ENCODE measurements at regions not wholly inside any gene's neighbourhood (a gene's known extent, or its start where the extent isn't known, plus 50 kb on each side); places are given as distances from the start of the nearest gene placed in this dataset.

GRCh38 chr18:77755187-77755586 is 505.5 kb downstream of the GALR1 start:
- DNase-seq, result no peak
- ATAC-seq (ENCODE audit: insufficient read depth, low read depth), result no peak

GRCh38 chr18:77761332-77761731 is 511.7 kb downstream of the GALR1 start:
- no peaks in the 10 kb centered on the region for H3K9me3 ChIP-seq (ENCODE audit: insufficient read depth, low read length, severe bottlenecking)
- no peak overlapping the region for H2AFZ ChIP-seq (ENCODE audit: low read depth, low read length)
- no peaks in the 10 kb centered on the region for H3K79me2 ChIP-seq (ENCODE audit: insufficient read depth, low read length)
- no peak for ATAC-seq (ENCODE audit: insufficient read depth, low read depth)
- H3K4me3 ChIP-seq (ENCODE audit: low read depth in 1 of 2, low read length in 2 of 2), result no peak overlapping the region
- no peaks in the 10 kb centered on the region for H3K4me1 ChIP-seq (ENCODE audit: insufficient read depth, low read length)
- no peak overlapping the region for H3K9ac ChIP-seq (ENCODE audit: low read depth, low read length)
- no peak for DNase-seq
- no peak overlapping the region for H3K4me2 ChIP-seq (ENCODE audit: insufficient read depth, low read length)
- no peaks in the 10 kb centered on the region for H3K36me3 ChIP-seq (ENCODE audit: insufficient read depth, low read length)
- H3K27me3 ChIP-seq (ENCODE audit: insufficient read depth, low read length, poor library complexity), result peaks cover 13% of the 10 kb centered on the region
- no peak overlapping the region for H3K27ac ChIP-seq (ENCODE audit: low read length)
- no peak for TF ChIP-seq EZH2 (IDR thresholded peaks at IDR 0.05; ENCODE audit: borderline replicate concordance, low read depth, low read length, severe bottlenecking)
- TF ChIP-seq CTCF (IDR thresholded peaks at IDR 0.05; ENCODE audit: borderline replicate concordance, extremely low read depth, low read length, poor library complexity, severe bottlenecking), result no peak
- no peaks in the 10 kb centered on the region for H4K20me1 ChIP-seq (ENCODE audit: insufficient read depth, low read length)

More at GRCh38 chr18:77755187-77755586, 505.5 kb downstream of the GALR1 start:
- Histone ChIP-seq H3K4me1 (ENCODE audit: insufficient read depth, low read length) (no peaks in the 10 kb centered on the region), H3K27me3 (ENCODE audit: insufficient read depth, low read length, poor library complexity) (peaks cover 20% of the 10 kb centered on the region), H3K4me3 (ENCODE audit: low read depth in 1 of 2, low read length in 2 of 2) (no peak overlapping the region), H3K9me3 (ENCODE audit: insufficient read depth, low read length, severe bottlenecking) (no peaks in the 10 kb centered on the region), H3K27ac (ENCODE audit: low read length) (no peak overlapping the region), H4K20me1 (ENCODE audit: insufficient read depth, low read length) (no peaks in the 10 kb centered on the region), H3K36me3 (ENCODE audit: insufficient read depth, low read length) (no peaks in the 10 kb centered on the region), H3K79me2 (ENCODE audit: insufficient read depth, low read length) (no peaks in the 10 kb centered on the region), H3K9ac (ENCODE audit: low read depth, low read length) (no peak overlapping the region), H3K4me2 (ENCODE audit: insufficient read depth, low read length) (no peak overlapping the region), H2AFZ (ENCODE audit: low read depth, low read length) (no peak overlapping the region)
- TF ChIP-seq EZH2 (IDR thresholded peaks at IDR 0.05; ENCODE audit: borderline replicate concordance, low read depth, low read length, severe bottlenecking), result no peak
- no peak for TF ChIP-seq CTCF (IDR thresholded peaks at IDR 0.05; ENCODE audit: borderline replicate concordance, extremely low read depth, low read length, poor library complexity, severe bottlenecking)

GRCh38 chr18:77762014-77762413 is 512.4 kb downstream of the GALR1 start:
- DNase-seq (no peak), ATAC-seq (ENCODE audit: insufficient read depth, low read depth) (no peak)
- no peak for TF ChIP-seq CTCF (IDR thresholded peaks at IDR 0.05; ENCODE audit: borderline replicate concordance, extremely low read depth, low read length, poor library complexity, severe bottlenecking)
- no peak for TF ChIP-seq EZH2 (IDR thresholded peaks at IDR 0.05; ENCODE audit: borderline replicate concordance, low read depth, low read length, severe bottlenecking)
- Histone ChIP-seq H3K4me2 (ENCODE audit: insufficient read depth, low read length) (no peak overlapping the region), H3K27me3 (ENCODE audit: insufficient read depth, low read length, poor library complexity) (peaks cover 18% of the 10 kb centered on the region), H3K9me3 (ENCODE audit: insufficient read depth, low read length, severe bottlenecking) (no peaks in the 10 kb centered on the region), H4K20me1 (ENCODE audit: insufficient read depth, low read length) (no peaks in the 10 kb centered on the region), H3K79me2 (ENCODE audit: insufficient read depth, low read length) (no peaks in the 10 kb centered on the region), H3K36me3 (ENCODE audit: insufficient read depth, low read length) (no peaks in the 10 kb centered on the region), H2AFZ (ENCODE audit: low read depth, low read length) (no peak overlapping the region), H3K4me1 (ENCODE audit: insufficient read depth, low read length) (no peaks in the 10 kb centered on the region), H3K9ac (ENCODE audit: low read depth, low read length) (no peak overlapping the region), H3K27ac (ENCODE audit: low read length) (no peak overlapping the region), H3K4me3 (ENCODE audit: low read depth in 1 of 2, low read length in 2 of 2) (no peak overlapping the region)

- Histone ChIP-seq H3K4me3 (ENCODE audit: low read depth in 1 of 2, low read length in 2 of 2) (no peak overlapping the region), H3K9me3 (ENCODE audit: insufficient read depth, low read length, severe bottlenecking) (no peaks in the 10 kb centered on the region), H3K36me3 (ENCODE audit: insufficient read depth, low read length) (no peaks in the 10 kb centered on the region), H4K20me1 (ENCODE audit: insufficient read depth, low read length) (no peaks in the 10 kb centered on the region), H2AFZ (ENCODE audit: low read depth, low read length) (no peak overlapping the region), H3K27ac (ENCODE audit: low read length) (no peak overlapping the region), H3K9ac (ENCODE audit: low read depth, low read length) (no peak overlapping the region), H3K27me3 (ENCODE audit: insufficient read depth, low read length, poor library complexity) (peaks cover 18% of the 10 kb centered on the region), H3K4me1 (ENCODE audit: insufficient read depth, low read length) (no peaks in the 10 kb centered on the region), H3K4me2 (ENCODE audit: insufficient read depth, low read length) (no peak overlapping the region), H3K79me2 (ENCODE audit: insufficient read depth, low read length) (no peaks in the 10 kb centered on the region)
- no peak for DNase-seq
- no peak for TF ChIP-seq CTCF (IDR thresholded peaks at IDR 0.05; ENCODE audit: borderline replicate concordance, extremely low read depth, low read length, poor library complexity, severe bottlenecking)
- no peak for TF ChIP-seq EZH2 (IDR thresholded peaks at IDR 0.05; ENCODE audit: borderline replicate concordance, low read depth, low read length, severe bottlenecking)
- ATAC-seq (ENCODE audit: insufficient read depth, low read depth), result no peak
Measured at GRCh38 chr18:77762642-77763041, 513.0 kb downstream of the GALR1 start.

Data from DND-41 (cell line).